GM19099 (cell line): ENCODE measurements at regions not wholly inside any gene's neighbourhood (a gene's known extent, or its start where the extent isn't known, plus 50 kb on each side); places are given as distances from the start of the nearest gene placed in this dataset.

Experiments used
- POLR2A ChIP-seq: IDR thresholded peaks from 3 replicates; pipeline ENCODE4 v1.6.1; 2011; ENCODE audit warnings: low read depth; ENCODE audit not compliant: insufficient read length; ENCODE audit errors: extremely low read depth

DNA sequence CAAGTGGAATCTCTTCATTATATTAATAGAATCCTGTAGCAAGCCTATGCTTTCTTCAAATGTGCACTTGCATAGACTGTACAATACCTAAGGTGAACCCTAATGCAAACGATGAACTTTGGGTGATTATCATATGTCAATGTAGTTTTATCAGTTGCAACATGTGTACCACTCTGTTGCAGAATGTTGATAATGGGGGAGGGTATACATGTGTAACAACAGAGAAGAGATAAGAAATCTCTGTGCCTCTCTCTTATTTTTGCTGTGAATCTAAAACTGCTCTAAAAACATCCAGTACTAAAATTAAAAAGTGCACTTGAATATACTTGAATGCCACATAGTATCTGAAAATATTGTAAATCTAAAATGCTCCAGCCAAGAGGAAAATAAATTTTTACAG lies 820.8 kb upstream of the MIR17HG start:
- no peak for TF ChIP-seq POLR2A

- TF ChIP-seq POLR2A, result no peak
These were observed 815.7 kb upstream of the MIR17HG start for GRCh38 chr13:90531744-90532143.

- TF ChIP-seq POLR2A, result no peak
These were observed 814.5 kb upstream of the MIR17HG start for GRCh38 chr13:90532861-90533492.

DNA sequence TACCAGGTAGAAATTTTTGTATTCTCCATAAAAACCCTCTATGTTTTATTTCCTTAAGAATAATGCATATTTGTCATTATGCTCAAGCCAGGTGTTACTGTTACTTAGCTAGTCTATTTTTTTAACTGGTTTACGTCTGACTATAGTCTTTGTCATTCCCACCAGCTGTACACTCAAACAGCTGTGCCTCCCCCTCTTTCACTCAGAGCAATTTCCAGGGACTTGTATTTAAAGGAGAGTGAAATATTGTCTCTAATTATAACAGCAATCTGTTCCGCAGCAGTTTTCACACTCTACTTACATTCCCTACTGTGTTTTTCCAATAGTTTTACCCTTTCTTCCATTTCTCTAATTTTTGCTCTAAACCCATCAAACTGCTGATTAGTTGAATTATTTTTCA lies 813.6 kb upstream of the MIR17HG start:
- no peak for TF ChIP-seq POLR2A

GRCh38 chr13:90534617-90535370 lies 812.7 kb upstream of the MIR17HG start:
- no peak for TF ChIP-seq POLR2A

GRCh38 chr13:90535421-90535820 lies 812.1 kb upstream of the MIR17HG start:
- no peak for TF ChIP-seq POLR2A

GRCh38 chr13:90538063-90538462 lies 809.4 kb upstream of the MIR17HG start:
- no peak for TF ChIP-seq POLR2A

- TF ChIP-seq POLR2A, result no peak
These were observed 806.1 kb upstream of the MIR17HG start for GRCh38 chr13:90541346-90541745.

DNA sequence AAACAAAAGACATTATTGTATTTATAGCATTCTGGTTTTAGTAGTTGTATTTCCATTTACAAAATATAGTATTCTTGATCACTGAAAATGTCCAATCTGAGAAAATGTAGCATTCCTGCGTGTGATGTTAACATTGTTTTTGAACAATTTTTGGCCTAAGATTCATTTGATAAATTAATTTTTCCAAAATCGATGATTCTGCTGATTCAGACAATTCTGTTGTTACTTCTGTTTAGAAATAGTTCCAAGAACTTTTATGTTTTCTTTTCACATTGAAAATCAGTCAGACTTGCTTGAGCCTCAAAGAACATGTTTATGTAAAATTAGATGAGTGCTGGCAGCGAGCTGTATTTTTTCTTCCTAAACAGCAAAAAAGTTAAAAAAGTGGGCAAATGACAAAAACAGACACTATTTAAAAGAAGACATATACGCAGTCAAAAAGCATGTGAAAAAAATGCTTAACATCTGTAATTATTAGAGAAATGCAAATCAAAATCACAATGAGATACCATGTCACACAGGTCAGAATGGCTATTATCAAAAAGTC lies 804.5 kb upstream of the MIR17HG start:
- no peak for TF ChIP-seq POLR2A

DNA sequence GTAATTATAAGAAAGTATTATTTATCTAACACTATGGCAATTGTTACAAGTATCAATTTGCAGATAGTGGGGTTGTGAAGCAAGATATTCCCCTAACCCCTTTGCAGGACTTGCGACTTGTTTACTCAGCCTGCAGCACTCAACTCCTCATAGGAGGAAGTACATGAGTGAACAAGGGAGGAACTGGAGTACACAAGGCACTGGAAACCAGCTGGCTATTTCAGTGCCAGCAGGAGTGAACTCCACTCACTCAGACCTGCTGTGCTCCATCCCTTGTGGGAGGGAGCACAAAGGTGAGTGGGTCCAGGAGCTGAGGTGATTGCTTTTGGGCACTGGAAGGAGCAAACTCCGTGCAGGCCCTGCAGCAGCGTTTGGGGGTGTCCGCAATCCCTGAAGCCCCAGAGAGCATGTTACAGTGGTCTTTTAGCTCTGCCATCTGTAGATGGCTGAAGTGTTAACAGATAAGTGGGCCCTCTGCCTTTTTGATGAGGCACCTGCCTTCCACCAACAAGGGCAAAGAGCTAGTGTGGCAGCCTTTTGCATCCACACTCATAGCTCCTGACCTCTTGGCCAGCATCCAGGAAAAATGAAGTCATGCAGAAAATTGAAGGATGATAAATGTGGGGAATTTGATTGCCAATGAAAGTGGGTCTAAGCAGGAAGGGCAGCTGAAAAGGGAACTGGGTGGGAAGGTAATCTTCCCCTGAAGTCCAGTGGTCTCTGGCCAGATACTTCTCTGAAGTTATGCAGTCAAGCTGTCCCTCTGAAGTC lies 802.2 kb upstream of the MIR17HG start:
- TF ChIP-seq POLR2A, result no peak

DNA sequence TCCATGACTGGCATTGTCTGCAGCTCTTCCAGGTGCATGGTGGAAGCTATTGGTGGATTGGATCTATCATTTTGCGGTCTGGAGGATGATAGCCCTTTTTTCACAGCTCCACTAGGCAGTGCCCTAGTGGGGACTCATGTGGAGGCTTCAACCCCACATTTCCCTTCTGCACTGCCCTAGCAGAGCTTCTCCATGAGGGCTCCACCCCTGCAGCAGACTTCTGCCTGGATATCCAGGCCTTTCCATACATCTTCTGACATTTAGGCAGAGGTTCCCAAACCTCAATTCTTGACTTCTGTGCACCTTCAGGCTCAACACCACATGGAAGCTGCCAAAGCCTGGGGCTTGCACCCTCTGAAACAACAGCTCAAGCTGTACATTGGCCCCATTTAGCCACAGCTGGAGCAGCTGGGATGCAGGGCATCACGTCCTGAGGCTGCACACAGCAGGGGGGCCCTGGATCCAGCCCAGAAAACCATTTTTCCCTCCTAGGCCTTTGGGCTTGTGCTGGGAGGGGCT lies 800.2 kb upstream of the MIR17HG start:
- TF ChIP-seq POLR2A, result no peak

DNA sequence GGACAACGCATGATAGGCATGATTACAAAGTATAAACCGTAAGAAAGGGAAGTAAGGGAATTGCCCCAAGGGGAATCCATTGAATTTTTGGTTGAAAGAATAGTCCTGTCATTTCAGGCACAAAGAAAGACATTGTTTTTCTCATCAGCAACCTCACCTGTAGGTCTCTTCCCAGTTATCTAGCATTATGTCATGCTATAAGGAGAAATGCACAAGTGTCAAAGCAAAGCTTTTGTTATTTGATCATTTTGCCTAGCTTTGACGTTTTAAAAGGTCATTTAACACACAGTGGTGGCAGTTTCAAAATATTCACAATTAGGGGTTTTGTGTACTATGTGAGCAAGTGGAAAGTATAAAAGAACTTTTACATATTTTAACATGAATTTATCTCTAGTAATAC lies 796.2 kb upstream of the MIR17HG start:
- no peak for TF ChIP-seq POLR2A

- no peak for TF ChIP-seq POLR2A
These were observed 794.8 kb upstream of the MIR17HG start for GRCh38 chr13:90552702-90553101.

GRCh38 chr13:90553159-90553558 lies 794.3 kb upstream of the MIR17HG start:
- no peak for TF ChIP-seq POLR2A

DNA sequence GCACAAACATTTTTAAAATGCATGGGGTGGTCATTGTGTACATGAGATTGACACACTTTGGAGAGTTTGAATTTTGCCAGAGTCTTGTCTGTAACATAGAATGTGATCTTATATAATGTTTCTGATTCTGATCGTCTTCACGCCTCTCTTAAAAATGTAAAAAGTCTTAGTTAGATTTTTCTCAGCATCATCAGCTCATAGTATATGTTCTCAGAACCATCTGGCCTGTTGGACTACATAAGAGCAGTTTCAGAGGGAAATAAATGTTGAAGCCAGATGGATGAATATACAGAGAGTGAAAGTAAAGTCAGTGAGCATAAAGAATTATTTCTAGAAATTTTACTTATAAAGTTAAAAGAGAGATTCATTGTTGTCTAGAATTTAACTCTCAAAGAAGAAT lies 789.9 kb upstream of the MIR17HG start:
- TF ChIP-seq POLR2A, result no peak
